H9 (cell line): ENCODE measurements at regions not wholly inside any gene's neighbourhood (a gene's known extent, or its start where the extent isn't known, plus 50 kb on each side); places are given as distances from the start of the nearest gene placed in this dataset.
A peak's percentile ranks its signal among the peaks of the same experiment; 100 is the strongest.

Experiments used
- DNase-seq: peaks from one replicate; pipeline ENCODE4 v3.0.0-alpha.2; 2017
- H2AFZ ChIP-seq: one replicate; pipeline ENCODE4 v1.6.1; 2013; ENCODE audit warnings: mild to moderate bottlenecking, low read length, control low read depth, moderate library complexity
- H2AK5ac ChIP-seq: 2 replicates; pipeline ENCODE4 v1.6.1; 2013; ENCODE audit warnings: low read length, control low read depth, mixed read lengths; ENCODE audit not compliant: insufficient read length
- H2BK120ac ChIP-seq: one replicate; pipeline ENCODE4 v1.6.1; 2013; ENCODE audit warnings: low read depth, mild to moderate bottlenecking, low read length, control low read depth, inconsistent platforms; ENCODE audit not compliant: poor library complexity, severe bottlenecking
- H2BK12ac ChIP-seq: 2 replicates; pipeline ENCODE4 v1.6.1; 2013; ENCODE audit warnings: low read length, control low read depth, mixed read lengths, low read depth; ENCODE audit not compliant: insufficient read length
- H2BK15ac ChIP-seq: 2 replicates; pipeline ENCODE4 v1.6.1; 2013; ENCODE audit warnings: low read depth, low read length, control low read depth
- H2BK20ac ChIP-seq: one replicate; pipeline ENCODE4 v1.6.1; 2013; ENCODE audit warnings: low read depth, mild to moderate bottlenecking, low read length, control low read depth, inconsistent platforms; ENCODE audit not compliant: poor library complexity, severe bottlenecking
- H2BK5ac ChIP-seq: 2 replicates; pipeline ENCODE4 v1.6.1; 2013; ENCODE audit warnings: low read length, control low read depth, mixed read lengths; ENCODE audit not compliant: insufficient read length
- H3K14ac ChIP-seq: 2 replicates; pipeline ENCODE4 v1.6.1; 2013; ENCODE audit warnings: low read length, control low read depth; ENCODE audit not compliant: insufficient read depth
- H3K18ac ChIP-seq: 2 replicates; pipeline ENCODE4 v1.6.1; 2013; ENCODE audit warnings: low read depth, mild to moderate bottlenecking, mixed read lengths, low read length, control low read depth; ENCODE audit not compliant: insufficient read length
- H3K23ac ChIP-seq: 2 replicates; pipeline ENCODE4 v1.6.1; 2013; ENCODE audit warnings: low read length, control low read depth, mixed read lengths, low read depth; ENCODE audit not compliant: insufficient read length
- H3K23me2 ChIP-seq: 2 replicates; pipeline ENCODE4 v1.6.1; 2013; ENCODE audit warnings: low read depth, mild to moderate bottlenecking, mixed read lengths, low read length, control low read depth; ENCODE audit not compliant: insufficient read length, poor library complexity, severe bottlenecking
- H3K27ac ChIP-seq: 2 replicates; pipeline ENCODE4 v1.5.1; 2013; ENCODE audit warnings: low read length, control low read depth, mixed read lengths, low read depth; ENCODE audit not compliant: insufficient read length
- H3K27me3 ChIP-seq: 2 replicates; pipeline ENCODE4 v1.6.1; 2013; ENCODE audit warnings: low read length, control low read depth, inconsistent platforms; ENCODE audit not compliant: insufficient read depth
- H3K4ac ChIP-seq: 2 replicates; pipeline ENCODE4 v1.6.1; 2013; ENCODE audit warnings: low read depth, mild to moderate bottlenecking, control low read depth, inconsistent platforms, low read length, moderate library complexity
- H3K4me1 ChIP-seq: 2 replicates; pipeline ENCODE4 v1.6.1; 2013; ENCODE audit warnings: low read length, control low read depth, inconsistent platforms; ENCODE audit not compliant: insufficient read depth
- H3K4me2 ChIP-seq: 2 replicates; pipeline ENCODE4 v1.6.1; 2013; ENCODE audit warnings: low read length, control low read depth, mixed read lengths; ENCODE audit not compliant: insufficient read length, insufficient read depth
- H3K56ac ChIP-seq: 2 replicates; pipeline ENCODE4 v1.6.1; 2013; ENCODE audit warnings: low read depth, mild to moderate bottlenecking, mixed read lengths, low read length, control low read depth; ENCODE audit not compliant: insufficient read length
- H3K79me1 ChIP-seq: 2 replicates; pipeline ENCODE4 v1.6.1; 2013; ENCODE audit warnings: low read depth, mild to moderate bottlenecking, moderate library complexity, low read length, control low read depth, inconsistent platforms; ENCODE audit not compliant: insufficient read depth, poor library complexity, severe bottlenecking
- H3K79me2 ChIP-seq: 2 replicates; pipeline ENCODE4 v1.6.1; 2013; ENCODE audit warnings: low read length, control low read depth, inconsistent platforms; ENCODE audit not compliant: insufficient read depth
- H3K9ac ChIP-seq: 2 replicates; pipeline ENCODE4 v1.6.1; 2013; ENCODE audit warnings: low read length, control low read depth, mixed read lengths; ENCODE audit not compliant: insufficient read length; ENCODE audit errors: extremely low read depth
- H3K9me3 ChIP-seq: one replicate; pipeline ENCODE4 v1.6.1; 2013; ENCODE audit warnings: low read depth, low read length, inconsistent platforms; ENCODE audit not compliant: control insufficient read depth
- H3T11ph ChIP-seq: one replicate; pipeline ENCODE4 v1.6.1; 2013; ENCODE audit warnings: mild to moderate bottlenecking, low read length, control low read depth, inconsistent platforms
- H4K20me1 ChIP-seq: one replicate; pipeline ENCODE4 v1.6.1; 2013; ENCODE audit not compliant: control insufficient read depth, insufficient read length, insufficient read depth
- H4K5ac ChIP-seq: 2 replicates; pipeline ENCODE4 v1.6.1; 2013; ENCODE audit warnings: low read depth, mild to moderate bottlenecking, mixed read lengths, low read length, control low read depth; ENCODE audit not compliant: insufficient read length
- H4K8ac ChIP-seq: replicated peaks from 2 replicates; pipeline ENCODE4 v1.6.1; 2013; ENCODE audit warnings: low read length, control low read depth, mixed read lengths, low read depth; ENCODE audit not compliant: insufficient read length
- H4K91ac ChIP-seq: 2 replicates; pipeline ENCODE4 v1.6.1; 2013; ENCODE audit warnings: low read depth, mild to moderate bottlenecking, moderate library complexity, mixed read lengths, low read length, control low read depth; ENCODE audit not compliant: insufficient read length
- H3K27ac Mint-ChIP-seq, 3 experiments: 2 replicates in 2 of 3; 3 replicates in 1 of 3; pipeline ENCODE4 v1.8.0; 2020 to 2021; ENCODE audit warnings: mixed read lengths in 3 of 3, mild to moderate bottlenecking in 1 of 3, moderate library complexity in 1 of 3
- H3K27me3 Mint-ChIP-seq: 2 replicates; pipeline ENCODE4 v1.8.0; 2021; ENCODE audit warnings: low read depth, mild to moderate bottlenecking, moderate library complexity, mixed read lengths
- H3K36me3 Mint-ChIP-seq, 3 experiments: 2 replicates in 2 of 3; 3 replicates in 1 of 3; pipeline ENCODE4 v1.8.0; 2020 to 2021; ENCODE audit warnings: low read depth in 3 of 3, mixed read lengths in 3 of 3; ENCODE audit not compliant: insufficient read depth in 1 of 3
- H3K4me1 Mint-ChIP-seq, 2 experiments: 2 replicates each; pipeline ENCODE4 v1.8.0; 2020; ENCODE audit warnings: mixed read lengths in 2 of 2
- H3K4me3 Mint-ChIP-seq, 2 experiments: 2 replicates in 1 of 2; 3 replicates in 1 of 2; pipeline ENCODE4 v1.8.0; 2020 to 2021; ENCODE audit warnings: mild to moderate bottlenecking in 2 of 2, mixed read lengths in 2 of 2, moderate library complexity in 1 of 2
- H3K9me3 Mint-ChIP-seq, 2 experiments: 2 replicates in 1 of 2; 3 replicates in 1 of 2; pipeline ENCODE4 v1.8.0; 2020; ENCODE audit warnings: mild to moderate bottlenecking in 2 of 2, mixed read lengths in 2 of 2, moderate library complexity in 1 of 2
- WGBS: extraction: QIAGEN DNeasy Blood & Tissue Kit; methylation state at CpG from one replicate; pipeline ENCODE4 v1.1.7; 2013; ENCODE audit warnings: missing lambda C conversion rate, low lambda C conversion rate, mixed read lengths; ENCODE audit not compliant: insufficient read length; ENCODE audit errors: extremely low coverage; 5-methylcytosine and 5-hydroxymethylcytosine counted together
- TF ChIP-seq, protein P1 (sequence below): fragments of 200-600 bp; sonication (generic); conservative IDR thresholded peaks from 3 replicates; pipeline ENCODE4 v1.8.0; 2021; ENCODE audit warnings: antibody characterized with exemption, mild to moderate bottlenecking

DNA sequence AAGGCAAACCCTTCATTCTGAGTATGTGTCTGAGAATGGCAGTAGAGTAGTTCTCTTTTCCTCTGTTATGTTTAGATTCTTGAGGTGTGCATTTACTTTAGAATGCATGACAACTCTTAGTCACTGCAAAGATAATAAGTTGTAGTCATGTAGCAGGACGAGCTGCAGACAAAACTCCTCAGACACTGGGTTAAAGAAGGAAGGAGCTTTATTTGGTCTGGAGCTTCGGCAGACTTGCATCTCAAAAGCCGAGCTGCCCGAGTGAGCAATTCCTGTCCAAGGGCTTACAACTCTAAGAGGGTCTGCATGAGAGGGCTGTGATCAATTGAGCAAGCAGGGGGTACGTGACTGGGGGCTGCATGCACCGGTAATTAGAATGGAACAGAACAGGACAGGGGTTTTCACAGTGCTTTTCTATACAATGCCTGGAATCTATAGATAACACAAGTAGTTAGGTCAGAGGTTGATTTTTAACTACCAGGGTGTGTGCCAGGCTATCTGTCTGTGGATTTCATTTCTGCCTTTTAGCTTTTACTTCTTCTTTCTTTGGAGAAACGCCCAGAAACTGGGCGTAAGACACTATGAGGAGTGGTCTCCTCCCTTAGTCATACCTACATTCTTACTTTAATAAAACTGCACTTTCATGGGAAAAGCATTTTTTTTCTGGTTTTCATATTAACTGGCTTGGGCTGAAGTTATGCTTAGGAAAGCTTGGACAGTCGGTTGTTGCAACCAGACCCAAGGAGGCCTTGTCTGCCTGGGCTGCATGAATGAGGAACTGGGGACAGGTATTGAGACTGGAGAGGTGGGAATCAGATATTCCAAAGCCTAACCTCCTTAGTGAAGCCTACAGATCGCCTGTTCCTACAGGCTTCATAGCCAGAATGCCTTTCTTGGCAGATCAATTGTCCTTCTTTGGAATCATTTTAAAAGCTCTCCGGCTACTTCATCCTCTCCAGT, 115.1 kb downstream of the RHOU start:
- H3K4me1 ChIP-seq: peaks cover 7% of the 10 kb centered on the region; the same call in 1 of the 2 replicates
- Mint-ChIP-seq H3K4me3 (no peak overlapping the region), H3K36me3 (peaks cover 0 to 3% (median 2%) of the 10 kb centered on the region in 3 experiments; a peak in 5 of 7 replicates), H3K27ac (peak overlapping the region in 2 of 3 experiments; percentile 11 to 66; a peak in 3 of 7 replicates), H3K4me1 (peaks cover 52 to 56% of the 10 kb centered on the region in 2 experiments), H3K9me3 (peaks cover 4% of the 10 kb centered on the region in 2 experiments), H3K27me3 (no peaks in the 10 kb centered on the region)
- no peak overlapping the region for H4K8ac ChIP-seq
- H2BK120ac ChIP-seq: no peak overlapping the region
- no peak overlapping the region for H3K14ac ChIP-seq
- no peak overlapping the region for H4K5ac ChIP-seq
- H2AK5ac ChIP-seq: no peak overlapping the region
- H3K4me2 ChIP-seq: no peak overlapping the region
- no peak overlapping the region for H3K9ac ChIP-seq
- H2BK20ac ChIP-seq: no peak overlapping the region
- H3K27ac ChIP-seq: no peak overlapping the region
- H2BK12ac ChIP-seq: no peak overlapping the region
- H4K20me1 ChIP-seq: no peaks in the 10 kb centered on the region
- H4K91ac ChIP-seq: no peak overlapping the region
- no peaks in the 10 kb centered on the region for H3K23me2 ChIP-seq
- H2BK5ac ChIP-seq: no peak overlapping the region
- H3K23ac ChIP-seq: no peak overlapping the region
- WGBS: no CpG with 5 or more reads among the region's 11 CpGs
- H3K79me1 ChIP-seq: no peaks in the 10 kb centered on the region
- no peak overlapping the region for H3K18ac ChIP-seq
- no peaks in the 10 kb centered on the region for H3K79me2 ChIP-seq
- H3K9me3 ChIP-seq: no peaks in the 10 kb centered on the region
- no peak overlapping the region for H3K56ac ChIP-seq
- H2BK15ac ChIP-seq: no peak overlapping the region
- no peak overlapping the region for H3T11ph ChIP-seq
- peak; percentile 15 for DNase-seq
- H3K4ac ChIP-seq: no peak overlapping the region
- no peaks in the 10 kb centered on the region for H3K27me3 ChIP-seq
- H2AFZ ChIP-seq: no peak overlapping the region
- TF ChIP-seq, protein P1, sequence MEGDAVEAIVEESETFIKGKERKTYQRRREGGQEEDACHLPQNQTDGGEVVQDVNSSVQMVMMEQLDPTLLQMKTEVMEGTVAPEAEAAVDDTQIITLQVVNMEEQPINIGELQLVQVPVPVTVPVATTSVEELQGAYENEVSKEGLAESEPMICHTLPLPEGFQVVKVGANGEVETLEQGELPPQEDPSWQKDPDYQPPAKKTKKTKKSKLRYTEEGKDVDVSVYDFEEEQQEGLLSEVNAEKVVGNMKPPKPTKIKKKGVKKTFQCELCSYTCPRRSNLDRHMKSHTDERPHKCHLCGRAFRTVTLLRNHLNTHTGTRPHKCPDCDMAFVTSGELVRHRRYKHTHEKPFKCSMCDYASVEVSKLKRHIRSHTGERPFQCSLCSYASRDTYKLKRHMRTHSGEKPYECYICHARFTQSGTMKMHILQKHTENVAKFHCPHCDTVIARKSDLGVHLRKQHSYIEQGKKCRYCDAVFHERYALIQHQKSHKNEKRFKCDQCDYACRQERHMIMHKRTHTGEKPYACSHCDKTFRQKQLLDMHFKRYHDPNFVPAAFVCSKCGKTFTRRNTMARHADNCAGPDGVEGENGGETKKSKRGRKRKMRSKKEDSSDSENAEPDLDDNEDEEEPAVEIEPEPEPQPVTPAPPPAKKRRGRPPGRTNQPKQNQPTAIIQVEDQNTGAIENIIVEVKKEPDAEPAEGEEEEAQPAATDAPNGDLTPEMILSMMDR: no peak
